Stimulated activated CD8-positive, alpha-beta memory T cell treated with anti-CD3 and anti-CD28 coated beads, Interleukin-12 subunit alpha, Interleukin-12 subunit beta, amount 100 ng/mL, for 24 hours (primary cell): ENCODE measurements at regions not wholly inside any gene's neighbourhood (a gene's known extent, or its start where the extent isn't known, plus 50 kb on each side); places are given as distances from the start of the nearest gene placed in this dataset.
"Not testable (repeated sequence)": the region's sequence is repeated elsewhere in the genome, so short reads cannot be mapped to it uniquely, and the experiment has no call there.

ENCODE experiments used
- DNase-seq: peaks from one replicate; pipeline ENCODE4 v3.0.0-alpha.2; 2020; ENCODE audit errors: extremely low read depth

DNA sequence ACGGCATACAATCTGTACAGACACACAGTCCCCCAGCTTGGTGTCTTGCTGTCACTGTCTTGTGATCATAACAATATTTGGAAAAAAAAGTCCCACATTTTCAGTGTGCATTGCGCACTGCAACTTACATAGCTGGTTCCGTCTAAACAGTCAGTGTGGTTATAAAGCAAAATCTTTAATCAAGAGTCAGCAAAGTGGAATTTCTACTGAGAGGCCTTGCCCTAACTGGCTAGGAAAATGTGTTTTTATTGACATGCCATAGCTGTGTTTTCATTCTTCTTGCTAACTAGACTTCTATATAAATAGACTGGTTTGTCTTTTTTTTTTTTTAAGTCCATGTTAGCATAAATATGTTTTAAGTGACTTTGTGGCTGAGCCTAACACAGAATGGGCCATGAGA lies 174.8 kb downstream of the POLR2M start:
- no peak for DNase-seq

GRCh38 chr15:57881972-57882371 lies 175.5 kb downstream of the POLR2M start:
- no peak for DNase-seq

DNA sequence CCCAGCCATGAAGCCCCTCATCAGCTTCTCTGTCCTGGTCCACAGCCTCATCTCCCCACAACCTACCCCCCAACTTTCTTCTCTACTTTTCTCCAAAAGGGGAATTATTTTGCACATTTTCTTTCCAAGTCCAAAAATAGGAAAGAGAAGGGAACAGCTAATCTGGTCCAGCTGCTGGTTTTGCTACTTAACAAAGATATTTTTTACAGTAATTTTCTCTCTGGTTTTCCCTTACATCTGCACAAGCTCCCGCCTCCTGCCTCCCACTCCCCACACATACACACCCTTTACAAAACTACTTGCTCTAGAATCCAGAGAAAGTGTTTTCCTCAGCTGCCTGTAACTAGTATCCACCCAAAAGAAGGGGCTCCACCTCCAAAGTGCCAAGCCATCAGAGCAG lies 177.2 kb downstream of the POLR2M start:
- DNase-seq = no peak

DNA sequence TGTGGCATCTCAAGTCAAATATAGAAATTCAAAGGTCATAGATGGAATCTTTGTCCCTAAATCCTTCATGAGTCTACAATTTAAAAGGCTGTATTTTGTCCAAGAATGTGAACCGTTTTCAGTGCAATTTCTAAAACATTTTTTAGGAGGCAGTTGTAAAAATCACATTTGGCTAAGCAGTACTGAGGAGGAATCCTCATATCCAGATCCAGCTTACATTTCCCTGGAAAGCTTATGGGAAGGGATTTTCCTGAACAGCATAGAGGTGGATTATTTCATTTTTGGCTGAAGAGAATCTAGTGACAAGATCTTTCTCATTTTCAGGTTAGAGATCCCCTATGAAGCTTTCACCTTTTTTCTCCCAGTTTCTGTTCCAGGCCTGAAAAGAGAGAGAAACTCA lies 178.4 kb downstream of the POLR2M start:
- no peak for DNase-seq

- DNase-seq = no peak
These were observed 178.9 kb downstream of the POLR2M start for GRCh38 chr15:57885435-57885834.

DNA sequence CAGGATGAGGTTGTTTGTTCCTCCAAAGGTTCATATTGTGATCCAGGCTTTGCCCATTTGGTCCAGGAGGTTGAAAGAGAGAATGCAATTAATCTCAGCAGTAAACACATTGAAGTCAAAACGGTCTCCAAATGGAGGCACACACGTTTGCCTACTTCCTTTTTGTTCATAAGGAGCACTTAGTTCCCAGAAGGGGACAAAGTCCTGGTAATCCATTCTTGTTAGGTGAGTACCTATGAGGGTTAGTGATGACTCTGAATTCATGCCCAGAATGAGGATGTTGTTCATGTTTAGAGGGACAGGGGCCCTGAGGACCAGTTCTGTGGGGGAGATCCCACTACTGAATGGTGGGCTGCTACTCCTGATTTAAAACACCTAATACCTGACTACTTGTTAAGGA lies 177.7 kb downstream of the ALDH1A2 start:
- DNase-seq = no peak

- no peak for DNase-seq
These were observed 175.2 kb downstream of the ALDH1A2 start for GRCh38 chr15:57890351-57890750.

- DNase-seq = no peak
These were observed 174.6 kb downstream of the ALDH1A2 start for GRCh38 chr15:57890878-57891277.

GRCh38 chr15:57892181-57892580 lies 173.3 kb downstream of the ALDH1A2 start:
- no peak for DNase-seq

GRCh38 chr15:57893040-57893439 lies 172.5 kb downstream of the ALDH1A2 start:
- no peak for DNase-seq

DNA sequence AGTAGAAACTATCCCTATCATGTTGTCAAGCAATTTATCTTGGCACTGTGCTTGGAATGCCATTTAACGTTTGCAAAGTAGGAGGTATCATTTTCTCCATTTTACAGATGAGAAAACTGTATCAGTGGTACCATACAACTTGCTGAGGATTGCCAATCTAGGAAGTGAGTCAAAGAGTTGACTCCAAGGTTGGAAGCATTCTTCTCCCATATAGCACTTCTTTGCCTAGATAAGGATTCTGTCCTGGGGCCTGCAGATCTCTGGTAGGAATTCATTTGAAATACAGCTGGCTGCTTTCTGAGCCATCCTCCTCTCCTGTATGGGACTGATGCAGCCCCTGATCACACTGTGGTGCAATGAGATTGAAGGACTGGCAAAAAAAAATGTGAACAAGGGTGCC lies 170.2 kb downstream of the ALDH1A2 start:
- no peak for DNase-seq

DNA sequence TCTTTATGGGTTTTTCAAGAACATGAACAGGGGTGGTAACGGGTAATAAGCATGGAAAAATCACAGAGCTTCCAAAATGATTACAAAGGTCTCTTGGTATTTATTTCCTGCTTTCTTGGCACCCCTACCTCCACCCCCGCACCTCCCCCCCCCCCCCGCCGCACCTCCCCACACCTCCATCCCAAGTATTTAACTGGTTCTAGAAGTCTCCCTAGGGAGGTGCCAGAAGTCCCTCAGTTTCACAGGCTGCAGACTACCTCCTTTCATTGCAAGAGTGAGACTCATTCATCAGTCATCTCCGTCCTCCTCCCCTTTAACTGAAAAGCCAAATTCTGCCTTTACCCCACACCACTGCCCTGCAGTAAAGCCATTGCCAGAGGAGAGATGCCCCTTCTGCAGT lies 169.4 kb downstream of the ALDH1A2 start:
- DNase-seq = no peak

- not testable (repeated sequence) for DNase-seq
These were observed 168.6 kb downstream of the ALDH1A2 start for GRCh38 chr15:57896899-57897298.

GRCh38 chr15:57897870-57898269 lies 167.6 kb downstream of the ALDH1A2 start:
- no peak for DNase-seq

DNA sequence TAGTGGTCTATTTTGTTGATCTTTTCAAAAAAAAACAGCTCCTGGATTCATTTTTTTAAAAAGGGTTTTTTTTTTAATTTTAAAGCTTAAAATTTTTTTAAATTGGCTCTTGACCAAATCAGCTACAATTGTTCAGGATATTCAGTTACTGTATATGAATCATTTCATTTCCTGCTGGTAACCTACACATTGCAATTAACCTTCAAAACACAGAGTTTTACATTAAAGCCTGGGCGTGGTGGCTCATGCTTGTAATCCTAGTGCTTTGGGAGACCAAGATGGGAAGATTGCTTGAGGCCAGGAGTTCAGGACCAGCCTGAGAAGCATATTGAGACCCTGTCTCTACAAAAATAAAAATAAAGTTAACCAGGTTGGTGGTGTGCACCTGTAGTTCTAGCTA lies 163.4 kb downstream of the ALDH1A2 start:
- DNase-seq = no peak
